ENCODE measurements at regions not wholly inside any gene's neighbourhood (a gene's known extent, or its start where the extent isn't known, plus 50 kb on each side); places are given as distances from the start of the nearest gene placed in this dataset.

- no peaks in the 10 kb centered on the region for H3K9me3 ChIP-seq (ENCODE audit: low read length)
- no peaks in the 10 kb centered on the region for H4K20me1 ChIP-seq (ENCODE audit: low read length)
- no peak for DNase-seq
- H2AFZ ChIP-seq (ENCODE audit: low read length), result no peak overlapping the region
- H3K36me3 ChIP-seq (ENCODE audit: low read depth, low read length), result no peaks in the 10 kb centered on the region
- no peaks in the 10 kb centered on the region for H3F3A ChIP-seq (ENCODE audit: low read length, unreplicated experiment)
- no TSS peak for BruUV-seq (replicated peaks)
- ChIA-PET CTCF (no interaction called here), POLR2A (ENCODE audit: unreplicated experiment) (no interaction called here)
- H3K9ac ChIP-seq (ENCODE audit: low read length), result no peak overlapping the region
- H3K27me3 ChIP-seq (ENCODE audit: low read length), result no peaks in the 10 kb centered on the region
- no peak for TF ChIP-seq EZH2phosphoT487 (IDR thresholded peaks at IDR 0.05; ENCODE audit: borderline replicate concordance, low read length)
- TF ChIP-seq EZH2 (IDR thresholded peaks at IDR 0.05; ENCODE audit: low read length, unreplicated experiment), result no peak
- H3K9me2 ChIP-seq (replicated peaks; ENCODE audit: low read length), result no peaks in the 10 kb centered on the region
- no peaks in the 10 kb centered on the region for H3K79me2 ChIP-seq (ENCODE audit: low read length)
- H3K4me2 ChIP-seq (ENCODE audit: low read length), result no peak overlapping the region
- peaks cover 9% of the 10 kb centered on the region for H3K4me1 ChIP-seq (ENCODE audit: insufficient read depth, low read length)
- no peak overlapping the region for H3K4me3 ChIP-seq (ENCODE audit: low read length)
- intact Hi-C loops (cut with micrococcal nuclease), result no loop called here
- ATAC-seq, result no peak
- no peak overlapping the region for H3K27ac ChIP-seq (ENCODE audit: low read length)
Measured at GRCh38 chr4:52198294-52198693, 147.2 kb downstream of the SPATA18 start.

- Histone ChIP-seq H3K4me2 (ENCODE audit: low read length) (no peak overlapping the region), H3F3A (ENCODE audit: low read length, unreplicated experiment) (no peaks in the 10 kb centered on the region), H3K4me1 (ENCODE audit: insufficient read depth, low read length) (peaks cover 9% of the 10 kb centered on the region), H2AFZ (ENCODE audit: low read length) (no peak overlapping the region), H3K27ac (ENCODE audit: low read length) (peak overlapping the region; percentile 46), H3K79me2 (ENCODE audit: low read length) (no peaks in the 10 kb centered on the region), H3K4me3 (ENCODE audit: low read length) (no peak overlapping the region), H3K27me3 (ENCODE audit: low read length) (no peaks in the 10 kb centered on the region), H3K9ac (ENCODE audit: low read length) (no peak overlapping the region), H4K20me1 (ENCODE audit: low read length) (no peaks in the 10 kb centered on the region), H3K9me2 (replicated peaks; ENCODE audit: low read length) (no peaks in the 10 kb centered on the region), H3K9me3 (ENCODE audit: low read length) (no peaks in the 10 kb centered on the region), H3K36me3 (ENCODE audit: low read depth, low read length) (no peaks in the 10 kb centered on the region)
- BruUV-seq (replicated peaks), result no TSS peak
- CTCF ChIA-PET, result no interaction called here
- intact Hi-C loops (cut with micrococcal nuclease), result no loop called here
- POLR2A ChIA-PET (ENCODE audit: unreplicated experiment), result no interaction called here
- no peak for TF ChIP-seq EZH2phosphoT487 (IDR thresholded peaks at IDR 0.05; ENCODE audit: borderline replicate concordance, low read length)
- no peak for TF ChIP-seq EZH2 (IDR thresholded peaks at IDR 0.05; ENCODE audit: low read length, unreplicated experiment)
- no peak for TF ChIP-seq CTCF (conservative IDR thresholded peaks at IDR 0.05; ENCODE audit: low read depth, low read length)
- DNase-seq (peak; percentile 92), ATAC-seq (peak; percentile 63)
Measured at GRCh38 chr4:52199574-52200338, 148.7 kb downstream of the SPATA18 start.

- DNase-seq (no peak), ATAC-seq (no peak)
- Histone ChIP-seq H3K4me1 (ENCODE audit: insufficient read depth, low read length) (peaks cover 9% of the 10 kb centered on the region), H3K36me3 (ENCODE audit: low read depth, low read length) (no peaks in the 10 kb centered on the region), H3K4me3 (ENCODE audit: low read length) (no peak overlapping the region), H2AFZ (ENCODE audit: low read length) (no peak overlapping the region), H3F3A (ENCODE audit: low read length, unreplicated experiment) (no peaks in the 10 kb centered on the region), H3K9me2 (replicated peaks; ENCODE audit: low read length) (0 out of 2 replicates have a peak, but pooled peaks cover 2% of the 10 kb centered on the region), H3K9me3 (ENCODE audit: low read length) (no peaks in the 10 kb centered on the region), H3K9ac (ENCODE audit: low read length) (no peak overlapping the region), H3K27me3 (ENCODE audit: low read length) (no peaks in the 10 kb centered on the region), H3K79me2 (ENCODE audit: low read length) (no peaks in the 10 kb centered on the region), H4K20me1 (ENCODE audit: low read length) (no peaks in the 10 kb centered on the region), H3K27ac (ENCODE audit: low read length) (peak overlapping the region; percentile 46), H3K4me2 (ENCODE audit: low read length) (no peak overlapping the region)
- ChIA-PET CTCF (no interaction called here), POLR2A (ENCODE audit: unreplicated experiment) (no interaction called here)
- intact Hi-C loops (cut with micrococcal nuclease), result no loop called here
- no peak for TF ChIP-seq EZH2phosphoT487 (IDR thresholded peaks at IDR 0.05; ENCODE audit: borderline replicate concordance, low read length)
- no peak for TF ChIP-seq EZH2 (IDR thresholded peaks at IDR 0.05; ENCODE audit: low read length, unreplicated experiment)
- TF ChIP-seq CTCF (conservative IDR thresholded peaks at IDR 0.05; ENCODE audit: low read depth, low read length), result no peak
- no TSS peak for BruUV-seq (replicated peaks)
Measured at GRCh38 chr4:52200339-52200725, 149.2 kb downstream of the SPATA18 start.
